ENCODE measurements at regions not wholly inside any gene's neighbourhood (a gene's known extent, or its start where the extent isn't known, plus 50 kb on each side); places are given as distances from the start of the nearest gene placed in this dataset.
A peak's percentile ranks its signal among the peaks of the same experiment; 100 is the strongest.

- TF ChIP-seq ZNF565 (CRISPR knock-in tag; conservative IDR thresholded peaks at IDR 0.05; ENCODE audit: low read depth) (no peak), POU6F1 (CRISPR knock-in tag; IDR thresholded peaks at IDR 0.05; ENCODE audit: borderline replicate concordance, low read depth) (no peak), TSHZ2 (CRISPR knock-in tag; IDR thresholded peaks at IDR 0.05) (no peak), CSDC2 (CRISPR knock-in tag; IDR thresholded peaks at IDR 0.05) (no peak), ESRRG (CRISPR knock-in tag; IDR thresholded peaks at IDR 0.05) (no peak), ARNTL (CRISPR knock-in tag; IDR thresholded peaks at IDR 0.05; ENCODE audit: borderline replicate concordance, low read depth) (no peak), TOX (CRISPR knock-in tag; IDR thresholded peaks at IDR 0.05; ENCODE audit: borderline replicate concordance) (no peak), CSRNP3 (CRISPR knock-in tag; IDR thresholded peaks at IDR 0.05) (no peak), PATZ1 (CRISPR knock-in tag; IDR thresholded peaks at IDR 0.05; ENCODE audit: borderline replicate concordance) (no peak), RARB (CRISPR knock-in tag; IDR thresholded peaks at IDR 0.05) (no peak)
Observed at GRCh38 chr1:121448851-121449250, 264.1 kb downstream of the SRGAP2C start.

GRCh38 chr1:121452484-121452883 lies 267.7 kb downstream of the SRGAP2C start:
- TF ChIP-seq OSR1 (CRISPR knock-in tag; IDR thresholded peaks at IDR 0.05) = no peak
- no peak for TF ChIP-seq CSDC2 (CRISPR knock-in tag; IDR thresholded peaks at IDR 0.05)
- no peak for TF ChIP-seq PPARA (CRISPR knock-in tag; IDR thresholded peaks at IDR 0.05; ENCODE audit: borderline replicate concordance)
- TF ChIP-seq RARB (CRISPR knock-in tag; IDR thresholded peaks at IDR 0.05) = no peak
- TF ChIP-seq BACH2 (CRISPR knock-in tag; IDR thresholded peaks at IDR 0.05; ENCODE audit: borderline replicate concordance) = no peak
- no peak for TF ChIP-seq TOX (CRISPR knock-in tag; IDR thresholded peaks at IDR 0.05; ENCODE audit: borderline replicate concordance)
- ATAC-seq = no peak

More at GRCh38 chr1:121448851-121449250, 264.1 kb downstream of the SRGAP2C start:
- ATAC-seq = no peak

- ATAC-seq = peak; percentile 28; the same call in 1 of the 3 replicates
- no peak for TF ChIP-seq TOX (CRISPR knock-in tag; IDR thresholded peaks at IDR 0.05; ENCODE audit: borderline replicate concordance)
- TF ChIP-seq PATZ1 (CRISPR knock-in tag; IDR thresholded peaks at IDR 0.05; ENCODE audit: borderline replicate concordance) = no peak
- no peak for TF ChIP-seq TCF4 (CRISPR knock-in tag; IDR thresholded peaks at IDR 0.05; ENCODE audit: borderline replicate concordance)
- no peak for TF ChIP-seq ESRRG (CRISPR knock-in tag; IDR thresholded peaks at IDR 0.05)
- no peak for TF ChIP-seq SNAI2 (CRISPR knock-in tag; IDR thresholded peaks at IDR 0.05)
- no peak for TF ChIP-seq RARB (CRISPR knock-in tag; IDR thresholded peaks at IDR 0.05)
- no peak for TF ChIP-seq ZC3H10 (CRISPR knock-in tag; IDR thresholded peaks at IDR 0.05)
- no peak for TF ChIP-seq GLIS3 (CRISPR knock-in tag; IDR thresholded peaks at IDR 0.05)
Observed at GRCh38 chr1:121458291-121459048, 273.7 kb downstream of the SRGAP2C start.
